ENCODE measurements at regions not wholly inside any gene's neighbourhood (a gene's known extent, or its start where the extent isn't known, plus 50 kb on each side); places are given as distances from the start of the nearest gene placed in this dataset.

DNA sequence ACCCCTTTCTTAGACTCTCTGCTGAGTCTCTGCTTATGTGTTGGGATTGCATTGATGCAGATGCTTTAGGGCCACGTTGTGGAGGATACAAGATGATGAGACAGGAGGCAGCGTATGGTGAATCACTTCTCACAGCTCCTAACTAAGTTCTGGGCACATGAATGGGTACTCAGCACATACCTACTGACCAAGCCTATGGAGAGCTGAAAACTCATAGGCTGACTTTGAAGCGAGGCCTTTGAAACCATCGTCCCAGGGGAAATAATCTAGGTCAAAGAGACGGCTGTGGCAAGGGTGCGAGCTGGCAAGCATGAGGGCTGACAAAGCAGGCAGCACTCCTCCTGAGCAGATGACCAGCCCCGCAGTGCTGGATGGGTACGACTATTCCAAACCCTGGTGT lies 180.2 kb upstream of the TNP1 start:
- TF ChIP-seq, protein P1, sequence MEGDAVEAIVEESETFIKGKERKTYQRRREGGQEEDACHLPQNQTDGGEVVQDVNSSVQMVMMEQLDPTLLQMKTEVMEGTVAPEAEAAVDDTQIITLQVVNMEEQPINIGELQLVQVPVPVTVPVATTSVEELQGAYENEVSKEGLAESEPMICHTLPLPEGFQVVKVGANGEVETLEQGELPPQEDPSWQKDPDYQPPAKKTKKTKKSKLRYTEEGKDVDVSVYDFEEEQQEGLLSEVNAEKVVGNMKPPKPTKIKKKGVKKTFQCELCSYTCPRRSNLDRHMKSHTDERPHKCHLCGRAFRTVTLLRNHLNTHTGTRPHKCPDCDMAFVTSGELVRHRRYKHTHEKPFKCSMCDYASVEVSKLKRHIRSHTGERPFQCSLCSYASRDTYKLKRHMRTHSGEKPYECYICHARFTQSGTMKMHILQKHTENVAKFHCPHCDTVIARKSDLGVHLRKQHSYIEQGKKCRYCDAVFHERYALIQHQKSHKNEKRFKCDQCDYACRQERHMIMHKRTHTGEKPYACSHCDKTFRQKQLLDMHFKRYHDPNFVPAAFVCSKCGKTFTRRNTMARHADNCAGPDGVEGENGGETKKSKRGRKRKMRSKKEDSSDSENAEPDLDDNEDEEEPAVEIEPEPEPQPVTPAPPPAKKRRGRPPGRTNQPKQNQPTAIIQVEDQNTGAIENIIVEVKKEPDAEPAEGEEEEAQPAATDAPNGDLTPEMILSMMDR (IDR thresholded peaks at IDR 0.05): no peak
- TF ChIP-seq POLR2A (IDR thresholded peaks at IDR 0.05): no peak

All from uterus (tissue), 2 donors.